Sigmoid colon (tissue), 6 donors: ENCODE measurements at regions not wholly inside any gene's neighbourhood (a gene's known extent, or its start where the extent isn't known, plus 50 kb on each side); places are given as distances from the start of the nearest gene placed in this dataset.

Experiments
- DNase-seq: peaks from one replicate; pipeline ENCODE4 v3.0.0-alpha.2; 2019
- H3K27ac ChIP-seq, 4 donors: fragments of 200-600 bp; sonication (generic); one replicate each; pipeline ENCODE4 v1.5.1; 2016 to 2019; ENCODE audit warnings: mild to moderate bottlenecking in 1 of 4
- H3K27me3 ChIP-seq, 3 donors: fragments of 200-600 bp; sonication (generic); one replicate each; pipeline ENCODE4 v1.5.1; 2019; ENCODE audit warnings: mild to moderate bottlenecking in 1 of 3
- H3K36me3 ChIP-seq, 4 donors: fragments of 200-600 bp; sonication (generic); one replicate each; pipeline ENCODE4 v1.5.1; 2016 to 2019
- H3K4me1 ChIP-seq, 4 donors: fragments of 200-600 bp; sonication (generic); one replicate each; pipeline ENCODE4 v1.5.1; 2017 to 2019
- H3K4me3 ChIP-seq, 4 donors: fragments of 200-600 bp; sonication (generic); one replicate each; pipeline ENCODE4 v1.5.1; 2017 to 2019; ENCODE audit warnings: mild to moderate bottlenecking in 2 of 4, moderate library complexity in 1 of 4
- H3K9me3 ChIP-seq, 4 donors: fragments of 200-600 bp in 3 of 4; sonication (generic) in 3 of 4; one replicate each; pipeline versions ENCODE4 v1.5.1 to v1.6.1; 2013 to 2019
- EP300 ChIP-seq, 4 donors: sonication (generic); formaldehyde crosslinking; IDR thresholded peaks; one replicate each; pipeline ENCODE4 v1.6.1; 2017; ENCODE audit warnings: antibody characterized with exemption in 4 of 4
- POLR2A ChIP-seq, 2 donors: fragments of 450-650 bp; IDR thresholded peaks; one replicate each; pipeline ENCODE4 v1.6.1; 2016; ENCODE audit warnings: antibody characterized with exemption in 2 of 2, mild to moderate bottlenecking in 2 of 2, moderate library complexity in 2 of 2
- POLR2AphosphoS5 ChIP-seq, 4 donors: sonication (generic); formaldehyde crosslinking; IDR thresholded peaks; one replicate each; pipeline ENCODE4 v1.6.1; 2017; ENCODE audit warnings: antibody characterized with exemption in 4 of 4
- WGBS, 2 donors: extraction: QIAGEN DNeasy Blood & Tissue Kit; methylation state at CpG; one replicate each; pipeline ENCODE4 v1.1.7; 2013; 5-methylcytosine and 5-hydroxymethylcytosine counted together
- intact Hi-C: fragments of 100-400 bp; cut with DNase I; formaldehyde crosslinking; loops from one replicate; pipeline ENCODE4 v1.15.1; 2023
- TF ChIP-seq, protein P1 (sequence below), 4 experiments: fragments of 450-650 bp in 3 of 4; fragments of 200-600 bp in 1 of 4; IDR thresholded peaks; one replicate each; pipeline ENCODE4 v1.5.1; 2016 to 2019; ENCODE audit warnings: antibody characterized with exemption in 4 of 4, mild to moderate bottlenecking in 3 of 4, moderate library complexity in 2 of 4
- donor health status: healthy with polysubstance abuse.
- donor health status: healthy.

DNA sequence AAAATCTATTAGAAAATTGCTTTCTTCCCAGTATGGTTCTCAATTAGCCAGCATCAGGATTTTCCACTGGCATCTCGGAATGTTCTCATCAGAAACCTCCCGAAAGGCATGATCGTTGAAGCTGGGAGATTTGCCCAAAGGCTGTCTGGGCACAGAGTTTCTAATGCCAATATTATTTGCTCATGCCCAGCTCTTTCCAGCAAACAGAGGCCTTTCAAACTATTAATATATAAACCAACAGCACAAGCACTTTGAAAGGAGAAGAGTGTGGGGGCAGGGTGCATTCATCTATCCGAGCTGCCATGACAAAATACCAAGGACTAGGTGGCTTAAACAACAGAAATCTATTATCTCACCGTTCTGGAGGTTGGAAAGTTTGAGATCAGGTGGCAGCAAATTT lies 88.3 kb upstream of the MSX1 start:
- H3K4me3 ChIP-seq, result no peak overlapping the region
- no peaks in the 10 kb centered on the region for H3K4me1 ChIP-seq
- TF ChIP-seq, protein P1, sequence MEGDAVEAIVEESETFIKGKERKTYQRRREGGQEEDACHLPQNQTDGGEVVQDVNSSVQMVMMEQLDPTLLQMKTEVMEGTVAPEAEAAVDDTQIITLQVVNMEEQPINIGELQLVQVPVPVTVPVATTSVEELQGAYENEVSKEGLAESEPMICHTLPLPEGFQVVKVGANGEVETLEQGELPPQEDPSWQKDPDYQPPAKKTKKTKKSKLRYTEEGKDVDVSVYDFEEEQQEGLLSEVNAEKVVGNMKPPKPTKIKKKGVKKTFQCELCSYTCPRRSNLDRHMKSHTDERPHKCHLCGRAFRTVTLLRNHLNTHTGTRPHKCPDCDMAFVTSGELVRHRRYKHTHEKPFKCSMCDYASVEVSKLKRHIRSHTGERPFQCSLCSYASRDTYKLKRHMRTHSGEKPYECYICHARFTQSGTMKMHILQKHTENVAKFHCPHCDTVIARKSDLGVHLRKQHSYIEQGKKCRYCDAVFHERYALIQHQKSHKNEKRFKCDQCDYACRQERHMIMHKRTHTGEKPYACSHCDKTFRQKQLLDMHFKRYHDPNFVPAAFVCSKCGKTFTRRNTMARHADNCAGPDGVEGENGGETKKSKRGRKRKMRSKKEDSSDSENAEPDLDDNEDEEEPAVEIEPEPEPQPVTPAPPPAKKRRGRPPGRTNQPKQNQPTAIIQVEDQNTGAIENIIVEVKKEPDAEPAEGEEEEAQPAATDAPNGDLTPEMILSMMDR (IDR thresholded peaks at IDR 0.05), result no peak
- TF ChIP-seq POLR2AphosphoS5 (IDR thresholded peaks at IDR 0.05), result no peak
- TF ChIP-seq POLR2A (IDR thresholded peaks at IDR 0.05), result no peak
- no peak for TF ChIP-seq EP300 (IDR thresholded peaks at IDR 0.05)
- H3K9me3 ChIP-seq, result no peaks in the 10 kb centered on the region
- intact Hi-C loops, result no loop called here
- no peaks in the 10 kb centered on the region for H3K36me3 ChIP-seq
- H3K27me3 ChIP-seq, result no peaks in the 10 kb centered on the region
- WGBS, 2 donors, result 85 to 88% methylated on average over 5 of the region's 5 CpGs
- H3K27ac ChIP-seq, result no peak overlapping the region
- no peak for DNase-seq

GRCh38 chr4:4770610-4771009 lies 88.9 kb upstream of the MSX1 start:
- 84 to 97% methylated on average over 8 of the region's 8 CpGs for WGBS, 2 donors
- TF ChIP-seq POLR2AphosphoS5 (IDR thresholded peaks at IDR 0.05) (no peak), EP300 (IDR thresholded peaks at IDR 0.05) (no peak), POLR2A (IDR thresholded peaks at IDR 0.05) (no peak)
- TF ChIP-seq, protein P1 (IDR thresholded peaks at IDR 0.05), result no peak
- H3K9me3 ChIP-seq, result no peaks in the 10 kb centered on the region
- H3K27ac ChIP-seq, result no peak overlapping the region
- H3K36me3 ChIP-seq, result no peaks in the 10 kb centered on the region
- intact Hi-C loops, result no loop called here
- no peak for DNase-seq
- H3K27me3 ChIP-seq, result no peaks in the 10 kb centered on the region
- no peak overlapping the region for H3K4me3 ChIP-seq
- H3K4me1 ChIP-seq, result no peaks in the 10 kb centered on the region

DNA sequence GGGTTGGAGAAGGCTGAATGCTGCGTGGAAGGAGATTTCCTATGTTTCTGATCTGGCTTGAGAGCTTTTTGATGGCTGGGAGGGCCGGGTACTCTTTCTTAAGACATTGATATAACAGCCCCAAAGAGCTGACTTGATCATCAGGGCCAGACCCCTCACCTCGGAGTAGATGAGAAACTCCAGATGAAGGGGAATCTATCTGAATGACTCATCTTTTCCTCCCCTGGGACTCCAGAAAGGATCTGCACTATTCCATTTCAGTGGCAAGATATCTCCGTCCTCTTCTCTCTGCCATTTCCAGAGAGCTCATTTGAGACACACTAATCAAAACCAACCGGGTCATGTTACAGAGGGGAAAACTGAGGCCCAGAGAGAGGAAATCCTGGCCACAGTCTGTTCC lies 92.9 kb upstream of the MSX1 start:
- Histone ChIP-seq H3K4me3 (no peak overlapping the region), H3K36me3 (no peaks in the 10 kb centered on the region), H3K27ac (no peak overlapping the region), H3K4me1 (no peaks in the 10 kb centered on the region), H3K9me3 (no peaks in the 10 kb centered on the region), H3K27me3 (no peaks in the 10 kb centered on the region)
- TF ChIP-seq POLR2A (IDR thresholded peaks at IDR 0.05) (no peak), POLR2AphosphoS5 (IDR thresholded peaks at IDR 0.05) (no peak), EP300 (IDR thresholded peaks at IDR 0.05) (no peak)
- TF ChIP-seq, protein P1 (IDR thresholded peaks at IDR 0.05), result no peak
- DNase-seq, result no peak
- intact Hi-C loops, result no loop called here
- 76 to 86% methylated on average over 5 of the region's 5 CpGs for WGBS, 2 donors

DNA sequence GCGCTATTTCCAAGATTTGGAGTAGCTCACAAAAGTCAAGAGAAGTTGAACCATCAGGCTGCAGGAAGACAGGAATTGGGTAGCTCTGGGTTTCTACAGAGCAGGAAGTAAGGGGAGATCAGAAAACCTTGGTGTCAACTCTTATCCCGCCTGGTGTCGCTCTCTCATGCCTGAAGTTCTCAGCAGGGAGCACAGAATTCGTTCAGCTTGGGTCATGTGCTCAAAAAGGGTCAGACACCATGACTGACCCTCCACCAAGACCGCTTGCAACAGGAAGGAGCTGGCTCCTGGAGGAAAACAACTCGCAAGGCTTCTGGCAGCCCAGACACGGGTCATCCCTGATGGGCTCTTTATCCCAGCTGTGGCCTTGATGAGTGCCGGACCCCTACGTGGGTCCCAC lies 93.7 kb upstream of the MSX1 start:
- no peaks in the 10 kb centered on the region for H3K4me1 ChIP-seq
- 71 to 89% methylated on average over 9 of the region's 9 CpGs for WGBS, 2 donors
- H3K4me3 ChIP-seq, result no peak overlapping the region
- intact Hi-C loops, result no loop called here
- H3K9me3 ChIP-seq, result no peaks in the 10 kb centered on the region
- no peaks in the 10 kb centered on the region for H3K27me3 ChIP-seq
- H3K27ac ChIP-seq, result no peak overlapping the region
- TF ChIP-seq POLR2A (IDR thresholded peaks at IDR 0.05), result no peak
- TF ChIP-seq, protein P1 (IDR thresholded peaks at IDR 0.05), result no peak
- no peak for TF ChIP-seq EP300 (IDR thresholded peaks at IDR 0.05)
- TF ChIP-seq POLR2AphosphoS5 (IDR thresholded peaks at IDR 0.05), result no peak
- H3K36me3 ChIP-seq, result no peaks in the 10 kb centered on the region
- DNase-seq, result no peak

DNA sequence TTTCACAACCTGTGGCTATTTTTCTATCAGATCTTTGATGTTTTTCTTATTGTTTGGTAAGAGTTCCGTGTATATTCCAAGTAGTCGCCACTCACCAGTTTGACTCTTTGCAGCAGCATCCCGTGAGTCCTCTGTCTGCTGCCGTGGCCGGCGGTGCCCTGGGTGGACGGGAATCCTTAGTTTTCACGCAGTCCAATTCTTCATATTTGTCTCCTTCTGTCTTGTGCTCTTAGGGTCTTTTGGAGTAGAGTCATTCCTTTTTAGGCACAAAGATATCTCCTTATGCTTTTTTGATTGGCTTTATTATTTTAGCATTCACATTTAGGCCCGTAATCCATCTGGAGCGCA lies 94.9 kb upstream of the MSX1 start:
- no peak overlapping the region for H3K27ac ChIP-seq
- no peak for DNase-seq
- H3K36me3 ChIP-seq, result no peaks in the 10 kb centered on the region
- no peak overlapping the region for H3K4me3 ChIP-seq
- no peaks in the 10 kb centered on the region for H3K9me3 ChIP-seq
- intact Hi-C loops, result no loop called here
- H3K27me3 ChIP-seq, result no peaks in the 10 kb centered on the region
- TF ChIP-seq EP300 (IDR thresholded peaks at IDR 0.05) (no peak), POLR2AphosphoS5 (IDR thresholded peaks at IDR 0.05) (no peak), POLR2A (IDR thresholded peaks at IDR 0.05) (no peak)
- TF ChIP-seq, protein P1 (IDR thresholded peaks at IDR 0.05), result no peak
- WGBS, 2 donors, result 95 to 98% methylated on average over 10 of the region's 10 CpGs
- no peaks in the 10 kb centered on the region for H3K4me1 ChIP-seq
